GM23248 (cell line): ENCODE measurements at regions not wholly inside any gene's neighbourhood (a gene's known extent, or its start where the extent isn't known, plus 50 kb on each side); places are given as distances from the start of the nearest gene placed in this dataset.

ENCODE experiments used
- DNase-seq: peaks from one replicate; pipeline ENCODE4 v3.0.0-alpha.2; 2015
- H2AFZ ChIP-seq: fragments of 200-600 bp; sonication (generic); 2 replicates; pipeline ENCODE4 v1.6.1; 2016; ENCODE audit warnings: antibody characterized with exemption
- H3F3A ChIP-seq: fragments of 200-600 bp; sonication (generic); 2 replicates; pipeline ENCODE4 v1.6.1; 2016; ENCODE audit warnings: mild to moderate bottlenecking, antibody characterized with exemption, mixed run types; ENCODE audit not compliant: insufficient read depth
- H3K27ac ChIP-seq: fragments of 200-600 bp; sonication (generic); 2 replicates; pipeline ENCODE4 v1.5.1; 2016; ENCODE audit warnings: mild to moderate bottlenecking
- H3K27me3 ChIP-seq: fragments of 200-600 bp; sonication (generic); replicated peaks from 2 replicates; pipeline ENCODE4 v1.6.1; 2016; ENCODE audit warnings: mild to moderate bottlenecking; ENCODE audit not compliant: insufficient read depth
- H3K36me3 ChIP-seq: fragments of 200-600 bp; sonication (generic); 2 replicates; pipeline ENCODE4 v1.6.1; 2016; ENCODE audit warnings: low read depth, mild to moderate bottlenecking
- H3K4me1 ChIP-seq: fragments of 200-600 bp; sonication (generic); 2 replicates; pipeline ENCODE4 v1.6.1; 2016; ENCODE audit warnings: mild to moderate bottlenecking; ENCODE audit not compliant: insufficient read depth
- H3K4me2 ChIP-seq: fragments of 200-600 bp; sonication (generic); one replicate; pipeline ENCODE4 v1.6.1; 2016; ENCODE audit warnings: mild to moderate bottlenecking; ENCODE audit not compliant: unreplicated experiment
- H3K4me3 ChIP-seq: fragments of 200-600 bp; sonication (generic); 2 replicates; pipeline ENCODE4 v1.5.1; 2016; ENCODE audit warnings: mild to moderate bottlenecking
- H3K79me2 ChIP-seq: fragments of 200-600 bp; sonication (generic); 2 replicates; pipeline ENCODE4 v1.6.1; 2016; ENCODE audit warnings: mild to moderate bottlenecking; ENCODE audit not compliant: insufficient read depth
- H3K9ac ChIP-seq: fragments of 200-600 bp; sonication (generic); 2 replicates; pipeline ENCODE4 v1.6.1; 2016; ENCODE audit warnings: mild to moderate bottlenecking
- H3K9me2 ChIP-seq: fragments of 200-600 bp; sonication (generic); 2 replicates; pipeline ENCODE4 v1.6.1; 2016; ENCODE audit warnings: mixed run types, mild to moderate bottlenecking, moderate library complexity; ENCODE audit not compliant: insufficient read depth
- H3K9me3 ChIP-seq: fragments of 200-600 bp; sonication (generic); one replicate; pipeline ENCODE4 v1.6.1; 2017; ENCODE audit warnings: low read depth
- H4K20me1 ChIP-seq: fragments of 200-600 bp; sonication (generic); 2 replicates; pipeline ENCODE4 v1.6.0; 2016; ENCODE audit not compliant: insufficient read depth
- EZH2 ChIP-seq: fragments of 200-600 bp; sonication (generic); IDR thresholded peaks from 2 replicates; pipeline ENCODE4 v1.6.1; 2018; ENCODE audit warnings: antibody characterized with exemption, mild to moderate bottlenecking; ENCODE audit not compliant: insufficient read depth, poor library complexity, severe bottlenecking
- EZH2phosphoT487 ChIP-seq: fragments of 200-600 bp; sonication (generic); IDR thresholded peaks from 2 replicates; pipeline ENCODE4 v1.6.1; 2018; ENCODE audit warnings: antibody characterized with exemption, moderate library complexity, mild to moderate bottlenecking, low read depth; ENCODE audit not compliant: insufficient read depth
- WGBS, 2 experiments: methylation state at CpG; one replicate each; pipeline ENCODE4 v1.1.6; 2015 to 2017; ENCODE audit warnings: low lambda C conversion rate in 2 of 2, low coverage in 1 of 2; ENCODE audit errors: missing lambda C conversion rate in 2 of 2; 5-methylcytosine and 5-hydroxymethylcytosine counted together
- in situ Hi-C: fragments of 300-500 bp; cut with MboI; formaldehyde crosslinking; loops from 2 replicates; pipeline ENCODE4 v1.15.0; 2020

DNA sequence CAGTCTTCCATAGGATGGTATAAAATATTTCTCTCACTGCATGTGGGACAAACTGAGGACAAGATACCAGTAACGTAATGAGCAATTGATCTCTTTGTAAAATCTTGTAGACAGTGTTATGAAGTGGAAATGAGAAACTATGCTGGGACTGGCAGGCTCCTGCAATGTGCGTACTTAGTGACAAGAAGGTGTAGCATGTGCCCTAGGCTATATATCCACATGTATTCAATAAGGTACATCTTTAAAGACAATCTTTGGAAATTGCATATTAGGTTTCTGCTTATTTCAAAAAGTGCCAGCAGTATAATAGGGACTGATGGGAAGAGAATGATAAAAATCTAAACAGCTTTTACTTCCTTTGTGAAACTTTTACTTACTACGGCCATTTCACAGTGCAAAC is 81.9 kb upstream of the GREM2 start:
- Histone ChIP-seq H3K4me3 (no peak overlapping the region), H3K4me1 (peaks cover 8% of the 10 kb centered on the region), H3K9me3 (no peaks in the 10 kb centered on the region), H3K27me3 (no peaks in the 10 kb centered on the region), H3K27ac (no peak overlapping the region), H3K4me2 (no peak overlapping the region), H4K20me1 (no peaks in the 10 kb centered on the region), H3K9ac (no peak overlapping the region), H2AFZ (no peak overlapping the region), H3K9me2 (no peaks in the 10 kb centered on the region), H3K36me3 (no peaks in the 10 kb centered on the region), H3K79me2 (no peaks in the 10 kb centered on the region), H3F3A (no peaks in the 10 kb centered on the region)
- DNase-seq = no peak
- 95 to 97% methylated on average over 3 of the region's 3 CpGs for WGBS, 2 experiments
- in situ Hi-C loops = loop anchor here (10.0 to 25.0 kb wide), 2 partner anchors 499 to 657 kb away; no protein-coding TSS in a partner anchor
- TF ChIP-seq EZH2 = no peak
- TF ChIP-seq EZH2phosphoT487 = no peak

DNA sequence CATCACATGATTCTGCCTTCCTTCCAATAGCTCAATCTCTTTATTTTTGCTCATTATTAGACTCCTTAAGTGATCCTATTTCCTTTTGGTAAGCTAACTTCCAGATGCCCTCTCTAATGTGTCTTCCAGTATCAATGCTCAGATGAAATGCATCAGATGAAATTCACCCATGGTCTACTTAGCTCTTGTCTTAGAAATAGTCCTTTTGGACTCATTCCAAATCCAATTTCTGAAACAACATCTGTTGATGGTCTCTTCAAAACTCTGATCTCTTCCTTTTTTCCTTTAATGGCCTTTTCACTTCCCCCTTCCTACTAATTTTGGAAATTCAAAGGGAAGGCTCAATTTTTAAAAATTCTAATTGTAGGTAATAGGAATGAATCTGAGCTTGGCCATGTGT is 81.1 kb upstream of the GREM2 start:
- Histone ChIP-seq H3K9ac (no peak overlapping the region), H3K9me2 (no peaks in the 10 kb centered on the region), H3K4me1 (peaks cover 8% of the 10 kb centered on the region), H3K36me3 (no peaks in the 10 kb centered on the region), H3K27ac (no peak overlapping the region), H4K20me1 (no peaks in the 10 kb centered on the region), H3F3A (no peaks in the 10 kb centered on the region), H3K4me3 (no peak overlapping the region), H2AFZ (no peak overlapping the region), H3K9me3 (no peaks in the 10 kb centered on the region), H3K27me3 (no peaks in the 10 kb centered on the region), H3K79me2 (no peaks in the 10 kb centered on the region), H3K4me2 (no peak overlapping the region)
- no peak for DNase-seq
- TF ChIP-seq EZH2 (no peak), EZH2phosphoT487 (no peak)
- in situ Hi-C loops = loop anchor here (10.0 to 25.0 kb wide), 2 partner anchors 498 to 656 kb away; no protein-coding TSS in a partner anchor

DNA sequence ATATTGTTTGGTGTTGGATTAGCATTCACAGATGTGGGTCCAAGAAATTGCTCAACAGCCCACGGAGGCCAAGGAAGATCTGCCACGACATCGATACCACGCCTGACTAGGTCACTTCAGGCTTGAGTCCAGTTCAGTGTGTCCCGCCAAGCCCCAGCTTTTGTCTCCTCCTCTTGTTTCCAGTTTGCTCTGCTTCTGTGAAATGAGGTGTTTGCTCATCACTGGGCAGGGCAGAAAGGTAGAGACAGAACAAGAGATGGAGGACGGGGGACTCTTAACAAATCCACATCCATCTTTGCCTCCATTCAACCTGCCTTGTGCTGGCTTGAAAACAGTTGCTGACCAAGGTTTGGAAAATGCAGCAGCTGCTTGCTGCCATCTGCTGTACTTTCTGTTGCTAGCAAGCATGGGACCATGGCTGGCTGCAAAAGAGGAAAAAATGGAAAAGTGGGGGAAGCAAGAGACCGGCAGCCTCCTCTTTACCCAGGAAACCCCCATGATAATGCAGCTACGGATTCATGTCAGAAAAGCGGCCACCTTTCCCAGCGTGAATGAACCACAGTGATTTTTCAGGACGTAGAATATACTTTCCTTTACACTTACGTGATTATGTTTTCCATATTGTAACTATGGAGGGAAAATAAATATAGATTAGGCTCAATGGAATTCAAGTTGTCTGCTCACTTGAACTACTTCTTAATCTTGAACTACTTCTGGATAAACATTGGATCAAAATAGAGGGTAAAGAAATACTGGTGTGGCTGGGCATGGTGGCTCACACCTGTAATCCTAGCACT is 80.2 kb upstream of the GREM2 start:
- no peaks in the 10 kb centered on the region for H3K9me2 ChIP-seq
- no peak for TF ChIP-seq EZH2phosphoT487
- TF ChIP-seq EZH2 = no peak
- peak overlapping the region; percentile 55; the same call in 1 of the 2 replicates for H2AFZ ChIP-seq
- no peak overlapping the region for H3K4me3 ChIP-seq
- H3F3A ChIP-seq = no peaks in the 10 kb centered on the region
- H3K4me2 ChIP-seq = peak overlapping the region; percentile 37
- no peak overlapping the region for H3K27ac ChIP-seq
- H4K20me1 ChIP-seq = no peaks in the 10 kb centered on the region
- no peak overlapping the region for H3K9ac ChIP-seq
- in situ Hi-C loops = loop anchor here (10.0 to 25.0 kb wide), 2 partner anchors 497 to 655 kb away; no protein-coding TSS in a partner anchor
- peaks cover 8% of the 10 kb centered on the region for H3K4me1 ChIP-seq
- DNase-seq = peak; percentile 85
- no peaks in the 10 kb centered on the region for H3K27me3 ChIP-seq
- H3K36me3 ChIP-seq = no peaks in the 10 kb centered on the region
- no peaks in the 10 kb centered on the region for H3K9me3 ChIP-seq
- 16 to 23% methylated on average over 12 of the region's 12 CpGs for WGBS, 2 experiments
- H3K79me2 ChIP-seq = no peaks in the 10 kb centered on the region

GRCh38 chr1:240691501-240691900 is 79.5 kb upstream of the GREM2 start:
- in situ Hi-C loops = loop anchor here (10.0 to 25.0 kb wide), 2 partner anchors 497 to 654 kb away; no protein-coding TSS in a partner anchor
- Histone ChIP-seq H3K4me2 (peak overlapping the region; percentile 37), H4K20me1 (no peaks in the 10 kb centered on the region), H3K4me3 (no peak overlapping the region), H3K9me3 (no peaks in the 10 kb centered on the region), H3K4me1 (peaks cover 8% of the 10 kb centered on the region), H3K27me3 (no peaks in the 10 kb centered on the region), H3K79me2 (no peaks in the 10 kb centered on the region), H3F3A (no peaks in the 10 kb centered on the region), H3K36me3 (no peaks in the 10 kb centered on the region), H3K9me2 (no peaks in the 10 kb centered on the region), H3K9ac (no peak overlapping the region), H2AFZ (peak overlapping the region; percentile 55; the same call in 1 of the 2 replicates), H3K27ac (no peak overlapping the region)
- TF ChIP-seq EZH2 (no peak), EZH2phosphoT487 (no peak)
- no peak for DNase-seq
- WGBS, 2 experiments = 56 to 67% methylated on average over 5 of the region's 5 CpGs
